OCI-LY7 (cell line): ENCODE measurements at regions not wholly inside any gene's neighbourhood (a gene's known extent, or its start where the extent isn't known, plus 50 kb on each side); places are given as distances from the start of the nearest gene placed in this dataset.

ENCODE experiments used
- EZH2phosphoT487 ChIP-seq: fragments of 200-600 bp; sonication (generic); IDR thresholded peaks from 2 replicates; pipeline ENCODE4 v1.6.1; 2018; ENCODE audit warnings: low read depth, borderline replicate concordance, mild to moderate bottlenecking, mixed run types, antibody characterized with exemption, low read length, moderate library complexity, mixed read lengths
- TF ChIP-seq, protein P1 (sequence below): fragments of 200-600 bp; sonication (generic); conservative IDR thresholded peaks from 2 replicates; pipeline ENCODE4 v1.5.1; 2014; ENCODE audit warnings: mild to moderate bottlenecking, antibody characterized with exemption, low read length, moderate library complexity, mixed read lengths

DNA sequence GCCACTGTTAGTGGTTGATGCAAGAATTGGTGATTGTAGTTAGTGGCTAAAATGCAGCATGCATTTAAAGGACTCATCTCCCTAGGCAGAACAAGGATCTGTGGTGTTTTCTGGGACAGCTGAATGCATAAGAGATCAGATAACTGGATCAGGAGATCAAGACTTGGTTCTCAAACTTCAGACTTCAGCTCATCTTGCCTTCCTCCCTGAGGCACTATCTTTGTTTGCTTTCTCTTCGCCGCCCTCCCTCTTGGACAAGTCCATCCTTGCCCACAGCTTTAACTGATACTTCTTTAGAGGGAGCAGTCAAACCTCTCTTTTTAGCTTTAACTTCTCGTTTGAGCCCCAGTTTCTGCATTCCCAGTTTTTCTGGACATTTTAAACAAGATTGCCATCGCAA lies 195.4 kb upstream of the TPRG1 start:
- TF ChIP-seq, protein P1, sequence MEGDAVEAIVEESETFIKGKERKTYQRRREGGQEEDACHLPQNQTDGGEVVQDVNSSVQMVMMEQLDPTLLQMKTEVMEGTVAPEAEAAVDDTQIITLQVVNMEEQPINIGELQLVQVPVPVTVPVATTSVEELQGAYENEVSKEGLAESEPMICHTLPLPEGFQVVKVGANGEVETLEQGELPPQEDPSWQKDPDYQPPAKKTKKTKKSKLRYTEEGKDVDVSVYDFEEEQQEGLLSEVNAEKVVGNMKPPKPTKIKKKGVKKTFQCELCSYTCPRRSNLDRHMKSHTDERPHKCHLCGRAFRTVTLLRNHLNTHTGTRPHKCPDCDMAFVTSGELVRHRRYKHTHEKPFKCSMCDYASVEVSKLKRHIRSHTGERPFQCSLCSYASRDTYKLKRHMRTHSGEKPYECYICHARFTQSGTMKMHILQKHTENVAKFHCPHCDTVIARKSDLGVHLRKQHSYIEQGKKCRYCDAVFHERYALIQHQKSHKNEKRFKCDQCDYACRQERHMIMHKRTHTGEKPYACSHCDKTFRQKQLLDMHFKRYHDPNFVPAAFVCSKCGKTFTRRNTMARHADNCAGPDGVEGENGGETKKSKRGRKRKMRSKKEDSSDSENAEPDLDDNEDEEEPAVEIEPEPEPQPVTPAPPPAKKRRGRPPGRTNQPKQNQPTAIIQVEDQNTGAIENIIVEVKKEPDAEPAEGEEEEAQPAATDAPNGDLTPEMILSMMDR = no peak
- TF ChIP-seq EZH2phosphoT487 = no peak
